ENCODE measurements at regions not wholly inside any gene's neighbourhood (a gene's known extent, or its start where the extent isn't known, plus 50 kb on each side); places are given as distances from the start of the nearest gene placed in this dataset.
A peak's percentile ranks its signal among the peaks of the same experiment; 100 is the strongest.

DNA sequence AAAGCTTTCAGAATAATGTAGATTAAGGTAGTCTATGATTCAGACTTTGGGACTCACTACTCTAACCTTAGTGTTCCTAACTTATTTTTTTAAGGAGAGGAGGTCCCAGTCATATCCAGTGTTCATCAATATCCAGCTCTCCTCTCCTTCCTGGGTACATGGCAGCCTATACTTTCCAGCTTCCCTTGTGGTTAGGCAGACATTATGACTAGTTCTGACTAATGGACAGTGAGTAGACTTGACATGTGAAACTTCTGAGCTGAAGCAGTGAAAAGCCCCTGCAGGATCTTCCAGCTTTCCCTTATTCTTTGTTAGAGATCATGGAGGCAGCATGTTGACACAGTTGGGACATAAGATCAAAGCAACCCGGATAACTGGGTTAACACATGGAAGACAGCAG, 144.2 kb downstream of the PTPRU start:
- Histone ChIP-seq H3K9me3 (peaks cover 25% of the 10 kb centered on the region), H3K4me1 (no peaks in the 10 kb centered on the region), H3K4me2 (no peak overlapping the region), H3K27ac (no peak overlapping the region), H3K4me3 (no peak overlapping the region)
- 0% methylated on average over 1 of the region's 1 CpG for WGBS (ENCODE audit: missing lambda C conversion rate)
- ChIA-PET POLR2A (no interaction called here), CTCF (interaction anchor here (0.8 to 0.9 kb wide), 2 partner anchors 26 to 323 kb away, joined by 3 to 4 read pairs; no protein-coding TSS in a partner anchor)
- ATAC-seq: no peak
- FAIRE-seq: no peak
- no peak for TF ChIP-seq FOXS1 (CRISPR knock-in tag; IDR thresholded peaks at IDR 0.05)
- DNase-seq (ENCODE audit: low read depth in 1 of 2, low spot score in 1 of 2): no peak

GRCh38 chr1:29379443-29380073, 143.2 kb downstream of the PTPRU start:
- Histone ChIP-seq H3K4me2 (no peak overlapping the region), H3K4me1 (no peaks in the 10 kb centered on the region), H3K9me3 (peaks cover 30% of the 10 kb centered on the region), H3K27ac (no peak overlapping the region), H3K4me3 (no peak overlapping the region)
- DNase-seq (ENCODE audit: low read depth in 1 of 2, low spot score in 1 of 2): peak in 1 of 2 experiments; percentile 65
- FAIRE-seq: no peak
- no peak for ATAC-seq
- CTCF ChIA-PET: interaction anchor here (0.8 to 0.9 kb wide), 2 partner anchors 25 to 324 kb away, joined by 3 to 4 read pairs; no protein-coding TSS in a partner anchor
- TF ChIP-seq FOXS1 (CRISPR knock-in tag; IDR thresholded peaks at IDR 0.05) (no peak), CTCF (IDR thresholded peaks at IDR 0.05) (peak; percentile 28; the same call in 2 of the 3 replicates), MAFK (IDR thresholded peaks at IDR 0.05; ENCODE audit: partially characterized antibody) (no peak), MAX (IDR thresholded peaks at IDR 0.05) (no peak), RARB (CRISPR knock-in tag; IDR thresholded peaks at IDR 0.05) (no peak), ZSCAN20 (CRISPR knock-in tag; IDR thresholded peaks at IDR 0.05) (no peak), HOXB13 (CRISPR knock-in tag; IDR thresholded peaks at IDR 0.05; ENCODE audit: low read depth) (no peak), RAD21 (conservative IDR thresholded peaks at IDR 0.05 in 1 of 2, IDR thresholded peaks at IDR 0.05 in 1 of 2) (peak; percentile 42 to 74), SMC3 (IDR thresholded peaks at IDR 0.05) (peak; percentile 23; the same call in 1 of the 3 replicates), POLR2AphosphoS2 (conservative IDR thresholded peaks at IDR 0.05; ENCODE audit: low read length) (no peak), ZNF302 (CRISPR knock-in tag; IDR thresholded peaks at IDR 0.05) (no peak), MAZ (IDR thresholded peaks at IDR 0.05; ENCODE audit: borderline replicate concordance, low read depth, low read length) (no peak), BHLHE40 (IDR thresholded peaks at IDR 0.05; ENCODE audit: low read depth, low read length) (no peak), HOXB5 (CRISPR knock-in tag; IDR thresholded peaks at IDR 0.05) (no peak), GATA3 (IDR thresholded peaks at IDR 0.05; ENCODE audit: borderline replicate concordance) (no peak)
- TF ChIP-seq, protein P1, sequence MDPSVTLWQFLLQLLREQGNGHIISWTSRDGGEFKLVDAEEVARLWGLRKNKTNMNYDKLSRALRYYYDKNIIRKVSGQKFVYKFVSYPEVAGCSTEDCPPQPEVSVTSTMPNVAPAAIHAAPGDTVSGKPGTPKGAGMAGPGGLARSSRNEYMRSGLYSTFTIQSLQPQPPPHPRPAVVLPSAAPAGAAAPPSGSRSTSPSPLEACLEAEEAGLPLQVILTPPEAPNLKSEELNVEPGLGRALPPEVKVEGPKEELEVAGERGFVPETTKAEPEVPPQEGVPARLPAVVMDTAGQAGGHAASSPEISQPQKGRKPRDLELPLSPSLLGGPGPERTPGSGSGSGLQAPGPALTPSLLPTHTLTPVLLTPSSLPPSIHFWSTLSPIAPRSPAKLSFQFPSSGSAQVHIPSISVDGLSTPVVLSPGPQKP (IDR thresholded peaks at IDR 0.05; ENCODE audit: low read depth, low read length): no peak
- TF ChIP-seq, protein P2, sequence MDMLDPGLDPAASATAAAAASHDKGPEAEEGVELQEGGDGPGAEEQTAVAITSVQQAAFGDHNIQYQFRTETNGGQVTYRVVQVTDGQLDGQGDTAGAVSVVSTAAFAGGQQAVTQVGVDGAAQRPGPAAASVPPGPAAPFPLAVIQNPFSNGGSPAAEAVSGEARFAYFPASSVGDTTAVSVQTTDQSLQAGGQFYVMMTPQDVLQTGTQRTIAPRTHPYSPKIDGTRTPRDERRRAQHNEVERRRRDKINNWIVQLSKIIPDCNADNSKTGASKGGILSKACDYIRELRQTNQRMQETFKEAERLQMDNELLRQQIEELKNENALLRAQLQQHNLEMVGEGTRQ (IDR thresholded peaks at IDR 0.05): no peak
- TF ChIP-seq, protein P3, sequence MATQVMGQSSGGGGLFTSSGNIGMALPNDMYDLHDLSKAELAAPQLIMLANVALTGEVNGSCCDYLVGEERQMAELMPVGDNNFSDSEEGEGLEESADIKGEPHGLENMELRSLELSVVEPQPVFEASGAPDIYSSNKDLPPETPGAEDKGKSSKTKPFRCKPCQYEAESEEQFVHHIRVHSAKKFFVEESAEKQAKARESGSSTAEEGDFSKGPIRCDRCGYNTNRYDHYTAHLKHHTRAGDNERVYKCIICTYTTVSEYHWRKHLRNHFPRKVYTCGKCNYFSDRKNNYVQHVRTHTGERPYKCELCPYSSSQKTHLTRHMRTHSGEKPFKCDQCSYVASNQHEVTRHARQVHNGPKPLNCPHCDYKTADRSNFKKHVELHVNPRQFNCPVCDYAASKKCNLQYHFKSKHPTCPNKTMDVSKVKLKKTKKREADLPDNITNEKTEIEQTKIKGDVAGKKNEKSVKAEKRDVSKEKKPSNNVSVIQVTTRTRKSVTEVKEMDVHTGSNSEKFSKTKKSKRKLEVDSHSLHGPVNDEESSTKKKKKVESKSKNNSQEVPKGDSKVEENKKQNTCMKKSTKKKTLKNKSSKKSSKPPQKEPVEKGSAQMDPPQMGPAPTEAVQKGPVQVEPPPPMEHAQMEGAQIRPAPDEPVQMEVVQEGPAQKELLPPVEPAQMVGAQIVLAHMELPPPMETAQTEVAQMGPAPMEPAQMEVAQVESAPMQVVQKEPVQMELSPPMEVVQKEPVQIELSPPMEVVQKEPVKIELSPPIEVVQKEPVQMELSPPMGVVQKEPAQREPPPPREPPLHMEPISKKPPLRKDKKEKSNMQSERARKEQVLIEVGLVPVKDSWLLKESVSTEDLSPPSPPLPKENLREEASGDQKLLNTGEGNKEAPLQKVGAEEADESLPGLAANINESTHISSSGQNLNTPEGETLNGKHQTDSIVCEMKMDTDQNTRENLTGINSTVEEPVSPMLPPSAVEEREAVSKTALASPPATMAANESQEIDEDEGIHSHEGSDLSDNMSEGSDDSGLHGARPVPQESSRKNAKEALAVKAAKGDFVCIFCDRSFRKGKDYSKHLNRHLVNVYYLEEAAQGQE (IDR thresholded peaks at IDR 0.05): no peak
- TF ChIP-seq, protein P4, sequence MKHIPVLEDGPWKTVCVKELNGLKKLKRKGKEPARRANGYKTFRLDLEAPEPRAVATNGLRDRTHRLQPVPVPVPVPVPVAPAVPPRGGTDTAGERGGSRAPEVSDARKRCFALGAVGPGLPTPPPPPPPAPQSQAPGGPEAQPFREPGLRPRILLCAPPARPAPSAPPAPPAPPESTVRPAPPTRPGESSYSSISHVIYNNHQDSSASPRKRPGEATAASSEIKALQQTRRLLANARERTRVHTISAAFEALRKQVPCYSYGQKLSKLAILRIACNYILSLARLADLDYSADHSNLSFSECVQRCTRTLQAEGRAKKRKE (CRISPR knock-in tag; IDR thresholded peaks at IDR 0.05; ENCODE audit: low read depth): no peak
- POLR2A ChIA-PET: no interaction called here
- WGBS (ENCODE audit: missing lambda C conversion rate): 7% methylated on average over 7 of the region's 7 CpGs
